NCI-H2107 (cell line): ENCODE measurements at regions not wholly inside any gene's neighbourhood (a gene's known extent, or its start where the extent isn't known, plus 50 kb on each side); places are given as distances from the start of the nearest gene placed in this dataset.
"Not testable (repeated sequence)": the region's sequence is repeated elsewhere in the genome, so short reads cannot be mapped to it uniquely, and the experiment has no call there.

Source experiments
- DNase-seq: peaks from one replicate; lab custom pipeline; 2025; lab: John Stamatoyannopoulos, UW

DNA sequence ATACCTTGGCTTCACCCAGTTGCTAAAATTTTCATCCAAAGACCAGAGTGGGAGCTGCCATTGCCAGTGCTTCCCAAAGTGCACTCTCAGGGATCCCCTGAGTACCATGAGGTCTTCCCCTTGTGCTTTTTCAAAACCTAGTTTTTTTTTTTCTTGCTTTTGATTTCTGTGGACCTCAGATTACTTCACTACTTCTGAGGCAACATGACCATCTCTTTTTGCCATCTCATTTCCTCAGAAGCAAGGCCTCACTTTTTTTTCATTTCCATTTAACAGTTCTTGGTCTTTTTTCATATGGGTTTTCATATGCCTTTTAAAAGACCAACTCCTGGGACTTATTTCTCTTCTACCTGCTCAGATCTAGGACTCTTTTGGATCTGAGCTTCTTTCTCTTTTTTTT is 64.1 kb upstream of the MMS22L start:
- DNase-seq, result no peak

DNA sequence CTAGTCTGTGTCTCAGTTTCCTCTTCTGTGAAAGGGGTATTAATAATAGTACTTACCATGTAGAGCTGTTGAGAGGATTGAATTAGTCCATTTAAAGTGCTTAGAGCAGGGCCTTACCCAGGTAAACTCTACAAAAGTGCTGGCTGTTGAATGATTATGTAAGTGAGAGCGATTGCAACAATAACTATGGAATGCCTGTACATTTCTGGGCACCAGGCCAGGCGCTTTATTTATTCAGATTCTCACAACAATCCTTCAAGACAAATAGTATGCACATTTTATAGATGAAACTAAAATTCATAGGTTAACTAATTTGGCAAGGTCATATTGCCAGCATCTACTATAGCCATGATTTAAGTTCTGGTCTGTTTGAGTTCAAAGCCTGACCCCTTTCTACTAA is 78.3 kb upstream of the MMS22L start:
- no peak for DNase-seq

DNA sequence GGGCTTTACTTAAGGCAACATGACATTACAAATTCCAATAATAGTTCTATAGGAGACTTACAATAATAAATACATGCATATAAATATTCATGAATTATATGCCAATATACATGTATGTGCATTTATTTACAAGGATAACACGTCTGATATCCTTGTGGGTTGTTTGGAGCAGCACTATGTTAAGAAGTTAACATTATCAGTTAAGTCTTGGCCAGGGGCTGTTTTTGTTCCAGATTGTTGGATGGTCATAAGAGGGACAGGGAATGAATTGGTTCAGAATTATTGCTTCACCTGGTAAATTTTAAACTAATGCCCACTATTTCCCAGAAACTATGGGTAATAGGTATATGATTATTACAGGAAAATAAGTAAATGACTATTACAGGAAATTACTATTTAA is 81.3 kb upstream of the MMS22L start:
- DNase-seq, result no peak

DNA sequence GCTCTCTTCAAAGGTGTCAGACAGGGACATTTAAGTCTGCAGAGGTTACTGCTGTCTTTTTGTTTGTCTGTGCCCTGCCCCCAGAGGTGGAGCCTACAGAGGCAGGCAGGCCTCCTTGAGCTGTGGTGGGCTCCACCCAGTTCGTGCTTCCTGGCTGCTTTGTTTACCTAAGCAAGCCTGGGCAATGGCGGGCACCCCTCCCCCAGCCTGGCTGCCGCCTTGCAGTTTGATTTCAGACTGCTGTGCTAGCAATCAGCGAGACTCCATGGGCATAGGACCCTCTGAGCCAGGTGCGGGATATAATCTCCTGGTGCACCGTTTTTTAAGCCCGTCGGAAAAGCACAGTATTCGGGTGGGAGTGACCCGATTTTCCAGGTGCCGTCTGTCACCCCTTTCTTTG is 99.1 kb upstream of the MMS22L start:
- DNase-seq, result not testable (repeated sequence)

DNA sequence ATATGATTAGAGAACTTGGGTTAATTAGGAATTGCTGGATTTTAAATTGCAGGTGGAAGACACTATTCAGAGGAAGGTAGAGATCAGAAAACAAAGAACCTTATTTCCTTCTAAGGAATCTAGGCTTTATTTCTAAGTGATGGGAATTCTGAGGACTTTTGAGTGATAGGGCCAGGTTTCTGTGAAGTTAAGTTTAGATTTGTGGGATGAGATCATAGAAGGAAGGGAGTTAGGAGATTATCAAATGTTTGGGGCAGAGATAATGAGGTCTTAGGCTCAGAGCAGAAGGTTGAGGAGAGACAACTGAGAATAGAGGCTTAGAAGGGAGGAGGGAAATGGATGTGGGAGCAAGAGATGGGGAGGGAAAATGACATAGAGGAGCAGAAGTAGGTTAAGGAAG is 109.7 kb upstream of the MMS22L start:
- DNase-seq, result no peak

DNA sequence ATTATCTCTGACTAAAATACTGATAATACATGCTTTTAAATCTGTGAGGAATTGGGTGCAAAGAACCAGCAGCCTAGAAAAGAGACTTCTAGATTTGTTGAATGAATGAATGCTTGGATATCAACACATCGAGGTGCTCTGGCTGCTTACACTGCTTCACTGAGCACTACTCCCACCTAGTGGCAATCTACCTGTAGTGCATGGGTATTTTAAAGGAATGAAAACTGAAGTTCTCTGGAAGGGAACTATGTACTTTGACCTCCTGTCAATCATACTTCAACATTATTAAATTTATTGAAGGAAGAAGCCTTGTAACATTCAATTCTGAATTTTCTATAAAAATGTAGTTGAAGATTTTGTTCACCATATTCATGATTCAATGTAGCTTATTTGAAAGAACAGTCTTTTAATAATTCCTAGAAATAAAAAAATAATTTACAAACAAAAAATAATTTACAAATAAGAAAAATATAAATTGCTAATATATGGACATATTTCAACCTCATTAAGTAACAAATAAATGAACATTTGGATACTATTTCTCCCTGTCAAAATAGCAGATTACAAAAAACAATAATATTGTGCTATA is 111.2 kb upstream of the MMS22L start:
- DNase-seq, result peak; percentile 3

DNA sequence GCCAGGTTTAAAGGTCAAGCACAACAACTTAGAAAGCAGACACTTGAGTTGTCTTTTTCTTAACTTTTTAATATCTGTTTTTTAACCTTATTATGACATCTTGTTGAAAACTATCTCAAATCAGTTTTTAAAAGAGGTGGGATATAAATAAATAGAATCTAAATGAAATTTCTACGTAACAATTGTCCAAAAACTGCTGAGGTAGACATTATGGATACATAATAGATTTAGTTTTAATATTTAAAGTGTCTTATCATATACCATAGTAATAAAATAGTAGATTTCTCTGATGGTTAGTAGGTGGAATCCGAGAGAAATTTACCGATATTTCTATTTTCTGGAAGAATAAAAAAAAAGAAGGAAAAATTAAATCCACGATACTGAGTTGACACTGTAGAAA is 113.9 kb upstream of the MMS22L start:
- no peak for DNase-seq

DNA sequence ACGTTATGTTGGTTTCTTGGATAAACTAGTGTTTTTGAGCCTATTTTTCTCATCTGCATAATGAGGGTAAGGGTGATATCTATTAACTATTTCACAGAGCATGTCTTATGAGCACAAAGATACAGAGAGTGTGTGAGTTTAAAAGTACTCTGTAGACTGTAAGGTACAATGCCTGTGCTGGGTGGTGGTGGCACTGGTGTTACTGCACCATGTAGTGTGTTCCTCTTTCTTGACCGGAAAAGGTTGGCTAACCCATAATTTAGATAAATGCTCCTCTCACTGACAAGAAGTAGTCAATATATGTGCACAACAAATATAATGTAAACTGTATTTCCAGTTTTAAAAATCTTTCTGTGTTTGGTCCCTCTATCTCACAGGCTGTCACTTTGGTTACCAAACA is 116.2 kb upstream of the MMS22L start:
- DNase-seq, result no peak

DNA sequence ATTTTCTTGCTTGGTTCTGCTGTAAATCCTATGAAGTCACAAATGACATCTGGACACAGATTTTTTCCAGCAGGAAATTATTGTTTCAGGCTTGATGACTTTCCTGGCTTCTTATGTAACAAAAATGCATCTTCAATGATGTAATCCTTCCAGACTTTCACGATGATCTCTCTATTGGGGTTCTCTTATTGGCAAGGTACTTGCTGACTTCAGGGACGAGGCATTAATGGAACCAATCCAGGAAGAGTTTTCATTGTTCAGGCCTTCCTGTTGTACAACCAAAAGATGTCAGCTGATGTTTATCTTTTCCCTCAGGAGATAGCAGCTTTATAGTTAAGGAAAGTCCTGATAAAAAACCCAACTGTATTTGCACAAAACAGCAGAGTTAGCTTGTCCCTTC is 118.5 kb upstream of the MMS22L start:
- DNase-seq, result no peak

DNA sequence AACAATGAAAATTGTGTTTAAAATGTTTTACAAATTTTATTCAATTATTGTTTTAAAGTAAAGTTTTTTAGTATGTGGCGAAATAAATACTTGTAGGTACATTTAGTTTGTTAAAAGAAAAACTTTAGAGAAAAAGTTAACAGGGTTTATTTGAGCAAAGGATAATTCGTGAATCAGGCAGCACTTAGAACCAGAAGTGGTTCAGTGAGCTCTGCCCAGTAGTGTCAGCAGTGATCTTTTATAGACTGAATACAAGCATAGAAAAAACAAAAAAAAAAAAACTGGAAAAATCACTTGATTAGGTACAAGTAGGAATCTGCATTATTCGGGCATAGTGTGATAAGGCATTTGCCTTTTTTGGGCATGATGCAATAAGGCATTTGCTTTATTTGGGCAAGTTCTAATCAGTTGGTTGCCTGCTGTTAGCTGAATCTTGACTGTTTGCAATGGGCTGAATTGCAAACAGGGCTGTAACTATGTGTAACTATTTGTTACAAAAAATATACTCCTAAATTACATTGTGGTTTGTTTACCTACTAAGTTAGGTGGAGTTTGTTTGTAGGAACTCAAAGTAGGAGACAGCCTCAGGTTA is 122.9 kb upstream of the MMS22L start:
- no peak for DNase-seq

DNA sequence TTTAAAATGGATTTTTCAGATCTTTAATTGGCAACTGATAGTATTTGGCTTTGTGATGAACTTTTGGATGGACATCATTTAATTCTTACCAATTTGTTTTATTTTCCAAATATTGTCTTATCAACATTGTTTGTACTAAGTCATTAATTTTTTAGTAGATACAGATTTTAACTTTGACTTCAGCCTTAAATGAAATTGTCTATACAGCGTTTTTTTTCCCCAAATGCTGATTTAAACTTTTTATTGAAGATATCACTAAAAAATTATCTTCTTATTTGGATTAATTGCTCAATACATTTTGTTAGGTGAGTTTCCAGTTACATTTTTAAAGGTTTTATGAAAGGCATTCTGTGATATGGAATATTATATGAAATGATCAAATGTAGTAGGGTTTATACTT is 123.6 kb upstream of the MMS22L start:
- DNase-seq, result no peak

DNA sequence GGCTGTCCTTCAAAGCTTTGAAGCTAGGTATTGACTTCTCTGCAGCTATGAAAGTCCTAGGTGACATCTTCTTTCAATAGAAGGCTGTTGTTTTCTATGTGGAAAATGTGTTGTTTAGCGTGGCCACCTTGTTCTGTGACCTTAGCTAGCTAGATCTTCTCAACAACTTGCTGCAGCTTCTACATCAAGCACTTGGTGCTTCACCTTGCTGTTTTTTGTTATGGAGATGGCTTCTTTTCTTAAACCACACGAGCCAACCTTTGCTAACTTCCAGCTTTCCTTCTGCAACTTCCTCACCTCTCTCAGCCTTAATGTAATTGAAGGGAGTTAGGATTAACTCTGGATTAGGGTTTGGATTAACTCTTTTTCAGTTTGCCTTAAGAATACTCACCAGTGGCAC is 128.6 kb upstream of the MMS22L start:
- DNase-seq, result no peak

DNA sequence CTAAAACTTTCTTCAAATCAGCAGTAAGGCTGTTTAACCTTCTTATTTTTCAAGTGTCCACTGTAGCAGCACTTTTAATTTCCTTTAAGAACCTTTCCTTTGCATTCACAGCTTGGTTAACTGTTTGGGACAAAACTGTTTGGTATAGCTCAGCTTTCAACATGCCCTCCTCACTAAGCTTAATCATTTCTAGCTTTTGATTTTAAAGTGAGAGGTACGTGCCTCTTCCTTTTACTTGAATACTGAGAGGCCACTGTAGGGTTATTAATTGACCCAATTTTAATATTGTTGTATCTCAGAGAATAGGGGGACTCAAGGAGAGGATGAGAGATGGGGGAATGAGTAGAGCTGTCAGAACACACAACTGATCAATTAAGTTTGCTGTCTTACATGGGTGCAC is 129.5 kb upstream of the MMS22L start:
- no peak for DNase-seq

DNA sequence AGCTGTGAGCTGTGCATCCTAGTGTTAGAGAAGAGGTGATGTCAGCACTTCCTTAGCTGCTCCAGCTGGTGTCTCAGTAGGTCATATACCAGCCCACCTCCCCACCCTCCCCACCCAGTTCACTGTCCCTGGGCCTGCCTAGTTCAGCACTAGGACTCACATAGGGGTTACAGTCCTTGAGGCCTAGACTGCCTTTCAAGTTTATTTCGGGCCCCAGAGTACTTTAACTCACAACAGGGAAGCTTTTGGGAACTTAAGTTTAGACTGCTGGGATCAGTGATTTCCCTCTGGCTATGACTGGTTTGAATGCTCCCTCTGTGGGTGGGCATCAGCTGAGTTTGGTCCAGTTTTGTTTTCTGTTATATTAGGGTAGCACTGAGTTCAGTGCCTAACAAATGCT is 139.2 kb upstream of the MMS22L start:
- DNase-seq, result no peak

DNA sequence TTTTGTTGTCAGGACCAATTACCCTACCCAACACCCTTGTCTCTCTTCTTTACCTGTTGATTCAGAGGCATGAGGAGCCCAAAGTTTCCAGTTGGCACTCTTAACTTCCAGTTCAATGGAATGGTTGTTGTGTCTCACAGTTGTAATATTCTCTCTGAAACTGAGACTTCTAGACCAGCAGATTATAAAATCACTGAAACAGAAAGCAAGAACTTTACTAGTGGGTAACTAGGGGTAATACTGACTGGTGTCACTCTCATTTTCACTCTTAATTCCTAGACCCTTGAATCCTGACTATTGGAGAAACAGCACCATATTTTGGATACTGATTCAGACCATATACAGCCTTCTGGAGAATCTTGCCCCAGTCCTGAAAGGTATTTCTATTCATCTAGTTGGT is 140.2 kb upstream of the MMS22L start:
- DNase-seq, result no peak

DNA sequence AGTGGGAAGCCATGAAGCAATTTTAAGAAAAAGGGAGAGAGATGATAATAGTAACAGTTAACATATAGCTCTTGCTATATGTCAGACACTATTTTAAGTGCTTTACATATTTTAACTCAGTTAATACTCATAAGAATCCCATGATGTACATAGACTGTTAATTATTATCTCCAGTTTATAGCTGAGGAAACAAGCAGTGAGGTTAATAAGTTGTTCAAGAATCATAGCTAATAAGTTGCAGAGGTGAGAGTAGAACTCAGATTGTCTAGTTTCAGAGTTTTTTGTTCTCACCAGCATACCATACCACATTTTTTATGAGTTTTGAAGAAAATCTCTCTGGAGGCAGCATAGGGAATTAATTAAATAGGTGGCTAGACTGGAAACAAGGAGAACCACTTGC is 144.6 kb upstream of the MMS22L start:
- no peak for DNase-seq

DNA sequence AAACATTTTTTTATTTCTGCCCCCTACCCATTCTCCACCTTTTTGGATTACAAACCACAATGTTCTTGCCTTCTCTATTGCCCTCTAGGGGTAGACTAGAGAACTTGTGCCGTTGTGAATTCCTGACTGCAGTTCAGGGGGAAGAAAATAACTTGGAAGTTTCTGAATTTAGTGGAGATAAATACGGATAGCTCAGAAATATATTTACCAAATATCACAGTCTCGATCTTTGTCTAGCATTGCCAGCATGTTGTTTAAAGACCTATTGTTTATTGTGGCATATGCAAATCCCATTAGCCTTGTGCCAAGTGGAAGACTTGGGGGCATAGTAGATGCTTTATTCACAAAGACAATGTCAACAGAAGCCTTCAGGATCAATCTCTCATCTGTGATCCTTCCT is 154.1 kb upstream of the MMS22L start:
- no peak for DNase-seq

DNA sequence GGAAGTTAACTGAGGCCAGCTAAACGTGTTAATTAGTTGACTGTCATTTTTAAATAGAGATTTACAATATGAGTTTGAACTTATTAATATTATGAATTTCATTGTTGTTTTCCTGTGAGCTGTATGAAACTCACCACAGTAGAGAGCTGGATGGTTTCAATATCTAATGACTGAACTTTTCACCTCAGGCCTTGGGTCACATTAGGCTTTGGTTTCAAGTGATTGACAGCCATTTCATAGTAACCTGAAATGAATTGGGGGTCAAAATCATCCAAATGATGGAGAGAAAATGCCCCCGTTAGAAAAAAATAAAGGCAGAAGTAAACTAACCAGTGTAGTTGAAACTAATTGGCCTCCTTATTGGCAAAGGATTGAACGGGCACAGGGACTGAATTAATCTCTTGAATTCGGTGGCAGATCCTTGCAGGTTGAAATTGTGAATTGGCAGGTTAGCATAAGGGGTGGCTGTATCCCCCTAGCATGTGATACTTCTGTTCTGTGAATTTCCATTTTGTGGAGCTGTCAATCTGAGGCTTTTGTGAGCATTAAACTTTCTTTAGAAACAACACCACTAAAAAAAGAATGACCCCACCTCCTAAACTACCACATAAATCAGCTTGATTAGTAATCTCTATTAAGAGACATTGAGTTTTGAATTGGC is 155.1 kb upstream of the MMS22L start:
- DNase-seq, result no peak

DNA sequence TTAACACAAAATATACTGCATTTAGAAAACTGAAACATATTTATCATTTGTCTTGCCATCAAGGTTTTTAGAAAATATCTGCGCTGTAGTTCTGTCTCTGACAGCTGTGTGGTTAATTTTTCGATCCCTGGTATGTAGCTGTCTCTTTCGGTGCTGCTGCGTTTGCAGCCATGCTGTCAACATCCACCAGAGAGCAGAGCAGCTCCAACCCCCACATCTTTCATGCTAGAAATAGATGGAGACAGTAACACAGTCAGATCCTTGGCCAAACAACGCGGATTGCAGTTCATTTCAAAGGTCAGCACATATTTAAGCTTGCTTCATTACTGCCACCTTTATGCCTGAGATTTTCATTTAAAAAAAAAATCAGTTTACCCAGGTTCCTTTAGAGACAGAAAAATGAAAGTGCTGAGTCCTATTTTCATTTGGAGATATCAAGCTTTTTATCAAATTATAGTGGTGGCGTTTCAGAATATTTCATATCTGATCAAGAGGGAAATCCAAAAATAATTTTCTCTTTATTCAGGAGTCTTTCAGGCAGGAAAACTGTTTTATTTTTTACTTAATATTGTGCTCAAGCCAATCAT is 157.7 kb upstream of the MMS22L start:
- peak; percentile 34 for DNase-seq

DNA sequence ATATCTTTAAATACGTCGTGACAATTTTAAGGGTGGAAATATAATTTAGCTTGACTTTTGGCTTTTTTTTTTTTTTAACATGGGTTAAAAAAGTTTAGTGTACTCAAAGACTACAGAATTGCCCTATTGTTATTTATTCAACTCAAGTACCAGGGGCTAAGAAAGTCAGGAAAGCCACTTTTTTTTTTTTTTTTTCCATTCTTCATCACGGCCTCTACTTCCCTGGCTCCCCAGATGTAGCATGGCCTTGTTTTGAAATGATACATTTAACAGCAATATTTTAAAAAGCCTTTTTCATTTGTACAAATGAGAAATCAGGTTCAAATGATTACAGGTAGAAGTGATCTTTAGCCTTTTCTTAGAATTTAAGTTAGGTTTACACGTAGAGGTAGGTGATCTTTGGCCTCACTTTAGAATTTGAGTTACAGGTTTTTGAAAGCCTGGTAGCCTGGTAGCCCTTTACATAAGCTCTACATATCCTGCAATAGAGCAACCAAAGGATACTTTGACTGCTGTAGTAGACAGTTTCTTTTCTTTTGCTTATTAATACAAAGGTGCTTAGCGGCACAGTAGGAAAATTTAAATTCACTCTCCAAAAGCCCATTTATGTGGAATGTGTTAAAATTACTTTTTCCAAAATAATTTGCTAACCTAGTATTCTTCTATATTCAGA is 160.5 kb upstream of the MMS22L start:
- no peak for DNase-seq

DNA sequence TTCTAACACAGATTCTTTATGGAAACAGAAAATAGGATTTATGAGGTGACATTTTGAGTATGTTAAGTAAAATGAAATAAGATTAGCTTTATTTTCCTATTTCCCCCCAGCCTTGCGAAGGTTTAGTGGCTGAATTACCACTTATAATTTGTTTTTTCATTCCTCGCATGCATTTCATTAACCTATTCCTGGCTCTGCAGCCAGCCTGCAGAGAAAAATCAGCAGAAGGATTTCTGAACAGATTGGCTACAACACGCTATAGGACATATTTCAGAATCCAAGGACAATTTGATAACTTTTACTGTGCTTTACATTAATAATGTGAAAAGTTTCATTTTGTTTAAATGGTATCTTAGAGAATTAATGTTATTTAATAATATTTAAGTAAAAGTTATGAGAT is 162.4 kb upstream of the MMS22L start:
- no peak for DNase-seq

DNA sequence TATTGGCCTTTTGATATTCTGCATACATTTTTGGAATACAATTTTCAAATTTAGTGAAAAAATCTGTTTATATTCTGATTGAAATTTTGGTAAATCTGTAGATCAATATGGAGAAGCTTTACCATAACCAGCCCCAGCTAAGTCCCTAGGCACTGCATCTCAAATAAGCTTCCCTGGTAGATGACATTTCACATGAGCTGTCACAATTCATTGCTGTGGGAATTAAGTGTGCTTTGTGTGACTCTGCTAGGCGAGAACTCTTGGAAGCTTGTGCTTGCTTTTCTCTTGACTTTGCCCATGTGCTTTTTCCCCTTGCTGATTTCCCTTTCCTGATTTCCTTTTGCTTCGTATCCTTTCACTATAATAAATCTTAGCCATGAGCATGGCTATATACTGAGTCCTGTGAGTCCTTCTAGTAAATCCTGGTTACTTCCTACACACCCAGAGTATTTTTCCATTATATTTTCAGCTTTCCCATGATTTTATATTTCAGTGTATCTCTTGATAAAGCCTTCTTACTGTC is 166.5 kb upstream of the MMS22L start:
- DNase-seq, result no peak

DNA sequence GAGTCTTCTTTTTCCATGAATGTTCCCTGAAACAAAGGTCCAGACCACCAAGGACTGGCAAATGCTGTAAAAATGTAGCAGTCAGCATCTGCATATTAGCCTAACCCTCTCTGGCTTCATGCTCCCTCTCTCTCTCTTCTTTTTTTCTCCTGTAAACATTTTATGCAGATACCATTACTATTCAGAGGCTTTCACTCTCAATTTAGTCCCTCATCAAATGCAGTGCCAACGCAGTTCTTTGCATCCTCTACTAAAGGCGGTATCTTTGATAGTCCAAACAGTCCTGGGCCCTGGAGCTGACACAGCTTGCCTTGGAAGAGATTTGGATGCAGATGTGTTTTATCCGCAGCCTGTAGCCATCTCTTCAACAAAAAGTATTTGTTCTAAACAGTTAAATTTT is 167.1 kb upstream of the MMS22L start:
- no peak for DNase-seq
